HepG2 (cell line): ENCODE measurements at regions not wholly inside any gene's neighbourhood (a gene's known extent, or its start where the extent isn't known, plus 50 kb on each side); places are given as distances from the start of the nearest gene placed in this dataset.

ENCODE experiments used
- ATAC-seq: fragments of 200-7000 bp; cut with Tn5 transposase; 3 replicates; pipeline ENCODE4 v1.9.1; 2020; ENCODE audit warnings: mild to moderate bottlenecking, moderate library complexity
- BruUV-seq: library from RNA; stranded (reverse); fragments of 400-500 nt; replicated peaks from 2 replicates; lab custom pipeline; 2021; lab: Mats Ljungman, UMichigan
- CTCF ChIA-PET: fragments of 300-600 bp; formaldehyde crosslinking; extraction: SDS; loops from one replicate; lab custom pipeline; 2021; ENCODE audit warnings: low total read pairs, inconsistent platforms, low intra/inter-chr PET ratio; lab: Yijun Ruan, JAX
- POLR2A ChIA-PET: fragments of 350-600 bp; sonication (Branson Sonifier 250); formaldehyde crosslinking; loops from one replicate; lab custom pipeline; 2020; ENCODE audit warnings: antibody characterized with exemption, inconsistent platforms; lab: Yijun Ruan, JAX
- DNase-seq: peaks from one replicate; pipeline ENCODE4 v3.0.0-alpha.2; 2015; ENCODE audit warnings: low spot score
- FAIRE-seq: peaks from 3 replicates; lab custom pipeline; 2011; peaks lifted over from hg19 to GRCh38; lab: Jason Lieb, UNC
- H2AFZ ChIP-seq: one replicate; pipeline ENCODE4 v1.6.1; 2011; ENCODE audit warnings: low read length, inconsistent platforms
- H3K27ac ChIP-seq: fragments of 300-600 bp; 3 replicates; pipeline ENCODE4 v1.8.0; 2011; ENCODE audit warnings: mixed run types, mild to moderate bottlenecking, mixed read lengths, low read length, inconsistent platforms; ENCODE audit not compliant: insufficient read depth; ENCODE audit errors: extremely low read length
- H3K27me3 ChIP-seq, 2 experiments: fragments of 200-600 bp in 1 of 2; 2 replicates in 1 of 2; 3 replicates in 1 of 2; pipeline versions ENCODE4 v1.6.0 to v1.8.0; 2011; ENCODE audit warnings: low read length in 2 of 2, mild to moderate bottlenecking in 2 of 2, moderate library complexity in 2 of 2, inconsistent platforms in 1 of 2; ENCODE audit not compliant: insufficient read depth in 2 of 2, control insufficient read depth in 1 of 2
- H3K36me3 ChIP-seq, 2 experiments: fragments of 200-600 bp in 1 of 2; replicated peaks in 1 of 2; 2 replicates in 1 of 2; 3 replicates in 1 of 2; pipeline versions ENCODE4 v1.5.1 to v1.8.0; 2011; ENCODE audit warnings: low read length in 2 of 2, inconsistent platforms in 1 of 2; ENCODE audit not compliant: insufficient read depth in 2 of 2, control insufficient read depth in 1 of 2
- H3K4me1 ChIP-seq: 2 replicates; pipeline ENCODE4 v1.5.1; 2012; ENCODE audit warnings: low read length, inconsistent platforms; ENCODE audit not compliant: insufficient read depth
- H3K4me2 ChIP-seq: 2 replicates; pipeline ENCODE4 v1.6.0; 2011; ENCODE audit warnings: low read depth, low read length, inconsistent platforms
- H3K4me3 ChIP-seq, 3 experiments: fragments of 200-600 bp in 1 of 3; sonication (generic), shearing (Covaris generic) in 1 of 3; replicated peaks in 1 of 3; 2 replicates each; pipeline ENCODE4 v1.5.1; 2011 to 2016; ENCODE audit warnings: low read length in 3 of 3, inconsistent platforms in 2 of 3, low read depth in 2 of 3, mild to moderate bottlenecking in 2 of 3, control low read depth in 1 of 3, mixed read lengths in 1 of 3; ENCODE audit not compliant: insufficient read depth in 1 of 3
- H3K79me2 ChIP-seq: one replicate; pipeline ENCODE4 v1.6.1; 2011; ENCODE audit warnings: low read length, inconsistent platforms; ENCODE audit not compliant: insufficient read depth
- H3K9ac ChIP-seq: 2 replicates; pipeline ENCODE4 v1.6.0; 2011; ENCODE audit warnings: mild to moderate bottlenecking, low read depth, low read length, inconsistent platforms; ENCODE audit not compliant: insufficient read depth
- H3K9me3 ChIP-seq: 2 replicates; pipeline ENCODE4 v1.5.1; 2012; ENCODE audit warnings: mild to moderate bottlenecking, low read length
- H4K20me1 ChIP-seq: 2 replicates; pipeline ENCODE4 v1.6.0; 2011; ENCODE audit warnings: inconsistent platforms, mild to moderate bottlenecking, low read length, moderate library complexity; ENCODE audit not compliant: insufficient read depth
- ATM ChIP-seq: fragments of 450-650 bp; IDR thresholded peaks from 2 replicates; pipeline ENCODE4 v1.7.1; 2017; ENCODE audit warnings: mild to moderate bottlenecking, borderline replicate concordance
- BRD4 ChIP-seq: sonication (generic); formaldehyde crosslinking; IDR thresholded peaks from 2 replicates; pipeline ENCODE4 v1.4.0; 2020; ENCODE audit warnings: missing genetic modification reagents
- CAMTA2 ChIP-seq: sonication (generic); formaldehyde crosslinking; IDR thresholded peaks from 2 replicates; pipeline ENCODE4 v1.4.0; 2020; ENCODE audit warnings: mild to moderate bottlenecking, missing genetic modification reagents, borderline replicate concordance
- ELF3 ChIP-seq: IDR thresholded peaks from 2 replicates; pipeline ENCODE4 v1.6.1; 2016; ENCODE audit warnings: missing genetic modification reagents, missing compliant biosample characterization
- GATA4 ChIP-seq: sonication (generic); IDR thresholded peaks from 2 replicates; pipeline ENCODE4 v1.6.1; 2016; ENCODE audit warnings: antibody characterized with exemption, low read depth, borderline replicate concordance
- KMT2B ChIP-seq: IDR thresholded peaks from 2 replicates; pipeline ENCODE4 v1.6.1; 2016; ENCODE audit warnings: missing genetic modification reagents, missing compliant biosample characterization
- MNT ChIP-seq: fragments of 450-650 bp; IDR thresholded peaks from 2 replicates; pipeline ENCODE4 v1.6.1; 2016
- NFYB ChIP-seq: sonication (generic); formaldehyde crosslinking; IDR thresholded peaks from 2 replicates; pipeline ENCODE4 v1.4.0; 2020; ENCODE audit warnings: missing genetic modification reagents
- NKX3-1 ChIP-seq: sonication (generic); formaldehyde crosslinking; IDR thresholded peaks from 2 replicates; pipeline ENCODE4 v1.5.0; 2020; ENCODE audit warnings: missing genetic modification reagents
- TOE1 ChIP-seq: sonication (generic); formaldehyde crosslinking; IDR thresholded peaks from 2 replicates; pipeline ENCODE4 v1.4.0; 2020; ENCODE audit warnings: mild to moderate bottlenecking, missing genetic modification reagents
- XBP1 ChIP-seq: sonication (generic); formaldehyde crosslinking; IDR thresholded peaks from 2 replicates; pipeline ENCODE4 v1.5.0; 2020; ENCODE audit warnings: missing genetic modification reagents
- ZNF33A ChIP-seq: sonication (generic); formaldehyde crosslinking; IDR thresholded peaks from 2 replicates; pipeline ENCODE4 v1.5.1; 2020; ENCODE audit warnings: missing genetic modification reagents, mild to moderate bottlenecking, moderate library complexity, borderline replicate concordance
- ZNF607 ChIP-seq: sonication (generic); formaldehyde crosslinking; IDR thresholded peaks from 2 replicates; pipeline ENCODE4 v1.5.1; 2020; ENCODE audit warnings: missing genetic modification reagents, mild to moderate bottlenecking, borderline replicate concordance
- ZNF737 ChIP-seq: sonication (generic); formaldehyde crosslinking; IDR thresholded peaks from 2 replicates; pipeline ENCODE4 v1.5.0; 2020; ENCODE audit warnings: missing genetic modification reagents, mild to moderate bottlenecking, borderline replicate concordance
- ZNF800 ChIP-seq: sonication (generic); formaldehyde crosslinking; IDR thresholded peaks from 2 replicates; pipeline ENCODE4 v1.4.0; 2020; ENCODE audit warnings: missing genetic modification reagents
- whole genome bisulfite sequencing: methylation state at CpG from one replicate; pipeline ENCODE4 v1.1.6; 2017; ENCODE audit warnings: low lambda C conversion rate; 5-methylcytosine and 5-hydroxymethylcytosine counted together
- in situ Hi-C: cut with HindIII; loops from 2 replicates; pipeline ENCODE4 v1.10.0; 2017; ENCODE audit warnings: low pct_unique_long_range_greater_than_20kb; ENCODE audit not compliant: extremely low pct_ligation_motif_present
- intact Hi-C: fragments of 100-400 bp; cut with micrococcal nuclease; formaldehyde crosslinking; loops from one replicate; pipeline ENCODE4 v1.10.0; 2022; ENCODE audit not compliant: unreplicated experiment
- TF ChIP-seq, protein P1 (sequence below): sonication (generic); formaldehyde crosslinking; IDR thresholded peaks from 2 replicates; pipeline ENCODE4 v1.4.0; 2020; ENCODE audit warnings: missing genetic modification reagents

GRCh38 chr15:48032911-48033310 is 87.9 kb upstream of the SLC24A5 start:
- Histone ChIP-seq H3K4me1 (no peaks in the 10 kb centered on the region), H3K27me3 (no peaks in the 10 kb centered on the region), H3K79me2 (no peaks in the 10 kb centered on the region), H3K27ac (no peak overlapping the region), H3K9me3 (no peaks in the 10 kb centered on the region)
- WGBS = 3% methylated on average over 2 of the region's 2 CpGs
- POLR2A ChIA-PET = no interaction called here
- DNase-seq = no peak
- CTCF ChIA-PET = no interaction called here
- no TSS peak for BruUV-seq
- in situ Hi-C loops = no loop called here
- TF ChIP-seq ZNF33A (CRISPR knock-in tag) (no peak), BRD4 (CRISPR knock-in tag) (no peak), ZNF737 (CRISPR knock-in tag) (no peak), XBP1 (CRISPR knock-in tag) (no peak), CAMTA2 (CRISPR knock-in tag) (no peak), NKX3-1 (CRISPR knock-in tag) (no peak)
- TF ChIP-seq, all 625 proteins: peak for 0
- intact Hi-C loops = no loop called here
- no peaks in the 10 kb centered on the region for H4K20me1 ChIP-seq
- H2AFZ ChIP-seq = no peak overlapping the region
- ATAC-seq (no peak), FAIRE-seq (no peak)
- H3K4me3 ChIP-seq = no peak overlapping the region
- H3K4me2 ChIP-seq = no peak overlapping the region
- no peak overlapping the region for H3K9ac ChIP-seq
- no peaks in the 10 kb centered on the region for H3K36me3 ChIP-seq

- H3K4me2 ChIP-seq = no peak overlapping the region
- no peak overlapping the region for H3K4me3 ChIP-seq
- no TSS peak for BruUV-seq
- ChIA-PET CTCF (no interaction called here), POLR2A (no interaction called here)
- FAIRE-seq (no peak), DNase-seq (no peak), ATAC-seq (no peak)
- H3K4me1 ChIP-seq = no peaks in the 10 kb centered on the region
- 6% methylated on average over 2 of the region's 2 CpGs for WGBS
- no peaks in the 10 kb centered on the region for H4K20me1 ChIP-seq
- no peaks in the 10 kb centered on the region for H3K27me3 ChIP-seq
- no peaks in the 10 kb centered on the region for H3K36me3 ChIP-seq
- in situ Hi-C loops = no loop called here
- no peaks in the 10 kb centered on the region for H3K79me2 ChIP-seq
- no peak overlapping the region for H2AFZ ChIP-seq
- intact Hi-C loops = no loop called here
- H3K9me3 ChIP-seq = peaks cover 4% of the 10 kb centered on the region; the same call in 1 of the 2 replicates
- no peak overlapping the region for H3K27ac ChIP-seq
- H3K9ac ChIP-seq = no peak overlapping the region
- TF ChIP-seq NFYB (CRISPR knock-in tag) (no peak), ELF3 (no peak), TOE1 (CRISPR knock-in tag) (no peak), ATM (no peak), ZNF800 (CRISPR knock-in tag) (no peak), KMT2B (CRISPR knock-in tag) (no peak), ZNF607 (CRISPR knock-in tag) (no peak), GATA4 (no peak), MNT (no peak)
- TF ChIP-seq, protein P1, sequence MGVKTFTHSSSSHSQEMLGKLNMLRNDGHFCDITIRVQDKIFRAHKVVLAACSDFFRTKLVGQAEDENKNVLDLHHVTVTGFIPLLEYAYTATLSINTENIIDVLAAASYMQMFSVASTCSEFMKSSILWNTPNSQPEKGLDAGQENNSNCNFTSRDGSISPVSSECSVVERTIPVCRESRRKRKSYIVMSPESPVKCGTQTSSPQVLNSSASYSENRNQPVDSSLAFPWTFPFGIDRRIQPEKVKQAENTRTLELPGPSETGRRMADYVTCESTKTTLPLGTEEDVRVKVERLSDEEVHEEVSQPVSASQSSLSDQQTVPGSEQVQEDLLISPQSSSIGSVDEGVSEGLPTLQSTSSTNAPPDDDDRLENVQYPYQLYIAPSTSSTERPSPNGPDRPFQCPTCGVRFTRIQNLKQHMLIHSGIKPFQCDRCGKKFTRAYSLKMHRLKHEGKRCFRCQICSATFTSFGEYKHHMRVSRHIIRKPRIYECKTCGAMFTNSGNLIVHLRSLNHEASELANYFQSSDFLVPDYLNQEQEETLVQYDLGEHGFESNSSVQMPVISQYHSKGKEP (CRISPR knock-in tag) = no peak
These were observed 82.6 kb upstream of the SLC24A5 start for GRCh38 chr15:48038221-48038620.
